Neuronal stem cell (in vitro differentiated cells): ENCODE measurements at regions not wholly inside any gene's neighbourhood (a gene's known extent, or its start where the extent isn't known, plus 50 kb on each side); places are given as distances from the start of the nearest gene placed in this dataset.
"Not testable (repeated sequence)": the region's sequence is repeated elsewhere in the genome, so short reads cannot be mapped to it uniquely, and the experiment has no call there.

ENCODE experiments used
- DNase-seq: peaks from one replicate; pipeline ENCODE4 v3.0.0-alpha.2; 2013; ENCODE audit warnings: low spot score
- H2AFZ ChIP-seq: one replicate; pipeline ENCODE4 v1.6.1; 2013; ENCODE audit warnings: mild to moderate bottlenecking, low read length, inconsistent platforms
- H2AK5ac ChIP-seq: 2 replicates; pipeline ENCODE4 v1.6.1; 2013; ENCODE audit warnings: low read depth, mild to moderate bottlenecking, inconsistent platforms, low read length, moderate library complexity, mixed read lengths
- H2BK120ac ChIP-seq: 2 replicates; pipeline ENCODE4 v1.6.1; 2013; ENCODE audit warnings: low read depth, mild to moderate bottlenecking, inconsistent platforms, low read length, moderate library complexity, mixed read lengths
- H2BK12ac ChIP-seq: one replicate; pipeline ENCODE4 v1.6.1; 2013; ENCODE audit warnings: low read length, inconsistent platforms
- H2BK15ac ChIP-seq: 2 replicates; pipeline ENCODE4 v1.6.1; 2013; ENCODE audit warnings: mild to moderate bottlenecking, low read length, inconsistent platforms, mixed read lengths
- H2BK5ac ChIP-seq: one replicate; pipeline ENCODE4 v1.6.1; 2013; ENCODE audit warnings: inconsistent platforms, mild to moderate bottlenecking, low read length, moderate library complexity
- H3K14ac ChIP-seq: one replicate; pipeline ENCODE4 v1.6.1; 2013; ENCODE audit warnings: low read length, inconsistent platforms
- H3K18ac ChIP-seq: 2 replicates; pipeline ENCODE4 v1.6.1; 2013; ENCODE audit warnings: low read length, inconsistent platforms
- H3K23ac ChIP-seq: 2 replicates; pipeline ENCODE4 v1.6.1; 2013; ENCODE audit warnings: low read depth, mild to moderate bottlenecking, mixed read lengths, low read length, inconsistent platforms; ENCODE audit not compliant: poor library complexity
- H3K27ac ChIP-seq: replicated peaks from 3 replicates; pipeline ENCODE4 v1.5.1; 2013; ENCODE audit warnings: low read length, inconsistent platforms
- H3K27me3 ChIP-seq, 3 experiments: 2 replicates each; pipeline ENCODE4 v1.6.1; 2013; ENCODE audit warnings: low read length in 3 of 3, mild to moderate bottlenecking in 2 of 3, inconsistent platforms in 1 of 3, low read depth in 1 of 3, mixed read lengths in 1 of 3, moderate library complexity in 1 of 3; ENCODE audit not compliant: control insufficient read depth in 3 of 3, insufficient read depth in 3 of 3
- H3K36me3 ChIP-seq, 2 donors: replicated peaks in 1 of 2; 2 replicates each; pipeline ENCODE4 v1.6.1; 2013; ENCODE audit warnings: low read length in 2 of 2; ENCODE audit not compliant: control insufficient read depth in 2 of 2, insufficient read depth in 2 of 2
- H3K4ac ChIP-seq: 2 replicates; pipeline ENCODE4 v1.6.1; 2013; ENCODE audit warnings: inconsistent platforms, mild to moderate bottlenecking, low read length, moderate library complexity
- H3K4me1 ChIP-seq, 2 donors: 1 replicate in 1 of 2; 2 replicates in 1 of 2; pipeline ENCODE4 v1.6.1; 2013; ENCODE audit warnings: low read length in 2 of 2, low read depth in 1 of 2; ENCODE audit not compliant: control insufficient read depth in 2 of 2, insufficient read depth in 1 of 2
- H3K4me2 ChIP-seq: one replicate; pipeline ENCODE4 v1.6.1; 2013; ENCODE audit warnings: mild to moderate bottlenecking, low read length, inconsistent platforms; ENCODE audit not compliant: insufficient read depth, poor library complexity, severe bottlenecking
- H3K4me3 ChIP-seq, 2 donors: 2 replicates each; pipeline ENCODE4 v1.5.1; 2013; ENCODE audit warnings: low read length in 2 of 2, mild to moderate bottlenecking in 2 of 2, inconsistent platforms in 1 of 2, moderate library complexity in 1 of 2
- H3K79me1 ChIP-seq: one replicate; pipeline ENCODE4 v1.6.1; 2013; ENCODE audit warnings: low read depth, mild to moderate bottlenecking, inconsistent platforms, low read length, moderate library complexity
- H3K9ac ChIP-seq: one replicate; pipeline ENCODE4 v1.6.1; 2013; ENCODE audit warnings: mild to moderate bottlenecking, low read depth, low read length, inconsistent platforms; ENCODE audit not compliant: poor library complexity
- H3K9me3 ChIP-seq, 2 donors: replicated peaks in 1 of 2; 2 replicates each; pipeline versions ENCODE3 to v1.6.1; 2013; ENCODE audit warnings: low read length in 2 of 2, mild to moderate bottlenecking in 2 of 2, inconsistent platforms in 1 of 2, low read depth in 1 of 2, mixed read lengths in 1 of 2, moderate library complexity in 1 of 2; ENCODE audit not compliant: control insufficient read depth in 2 of 2, insufficient read depth in 1 of 2
- H4K8ac ChIP-seq: one replicate; pipeline ENCODE4 v1.6.1; 2013; ENCODE audit warnings: low read depth, mild to moderate bottlenecking, inconsistent platforms, low read length, moderate library complexity
- H4K91ac ChIP-seq: one replicate; pipeline ENCODE4 v1.6.1; 2013; ENCODE audit warnings: low read length, low read depth, mild to moderate bottlenecking, inconsistent platforms; ENCODE audit not compliant: poor library complexity
- WGBS, 2 donors: extraction: QIAGEN DNeasy Blood & Tissue Kit; methylation state at CpG; one replicate each; pipeline ENCODE4 v1.1.7; 2013; ENCODE audit warnings: missing lambda C conversion rate in 2 of 2, mixed read lengths in 1 of 2; ENCODE audit not compliant: insufficient read length in 2 of 2, insufficient replicate concordance in 1 of 2; ENCODE audit errors: extremely low coverage in 2 of 2; 5-methylcytosine and 5-hydroxymethylcytosine counted together

DNA sequence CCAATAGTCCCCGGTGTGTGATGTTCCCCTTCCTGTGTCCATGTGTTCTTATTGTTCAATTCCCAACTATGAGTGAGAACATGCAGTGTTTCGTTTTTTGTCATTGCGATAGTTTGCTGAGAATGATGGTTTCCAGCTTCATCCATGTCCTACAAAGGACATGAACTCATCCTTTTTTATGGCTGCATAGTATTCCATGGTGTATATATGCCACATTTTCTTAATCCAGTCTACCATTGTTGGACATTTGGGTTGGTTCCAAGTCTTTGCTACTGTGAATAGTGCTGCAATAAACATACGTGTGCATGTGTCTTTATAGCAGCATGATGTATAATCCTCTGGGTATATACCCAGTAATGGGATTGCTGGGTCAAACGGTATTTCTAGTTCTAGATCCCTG, 109.6 kb upstream of the ANKRD28 start:
- H3K4me2 ChIP-seq, result not testable (repeated sequence)

DNA sequence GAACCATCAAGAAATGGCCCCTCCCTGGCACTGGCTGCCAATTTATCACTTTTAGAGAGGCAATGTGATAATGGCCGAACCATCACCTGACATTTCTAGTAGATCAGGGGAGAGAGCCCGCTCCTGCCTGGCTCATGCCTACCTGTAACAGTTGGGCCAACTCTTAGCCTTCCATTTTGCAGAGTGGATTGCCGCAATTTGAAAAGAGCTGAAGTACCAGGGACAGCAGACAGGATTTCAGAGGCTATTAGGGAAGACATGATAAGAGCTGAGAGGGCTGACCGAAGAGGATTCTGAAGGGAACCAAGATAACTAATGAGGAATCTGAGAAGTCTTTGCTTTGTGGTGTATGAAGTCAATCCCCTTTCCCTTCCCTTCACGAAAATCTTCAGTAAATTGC, 121.2 kb upstream of the ANKRD28 start:
- Histone ChIP-seq H4K8ac (no peak overlapping the region), H2BK15ac (no peak overlapping the region), H3K14ac (no peak overlapping the region), H3K9ac (no peak overlapping the region), H3K4ac (no peak overlapping the region), H3K9me3 (peaks cover 0 to 2% of the 10 kb centered on the region in 2 donors), H3K79me1 (no peaks in the 10 kb centered on the region), H3K23ac (no peak overlapping the region), H3K36me3 (no peaks in the 10 kb centered on the region), H2AFZ (no peak overlapping the region), H3K4me1 (no peaks in the 10 kb centered on the region), H3K18ac (no peak overlapping the region), H2AK5ac (no peak overlapping the region), H3K4me3 (no peak overlapping the region), H2BK12ac (no peak overlapping the region), H2BK120ac (no peak overlapping the region), H3K4me2 (no peak overlapping the region), H3K27me3 (peaks cover 0 to 4% (median 0%) of the 10 kb centered on the region in 3 experiments), H4K91ac (no peak overlapping the region), H2BK5ac (no peak overlapping the region), H3K27ac (no peak overlapping the region)
- DNase-seq, result no peak
- no CpG with 5 or more reads among the region's 5 CpGs for WGBS, 2 donors

More for the DNA sequence above, 109.6 kb upstream of the ANKRD28 start:
- WGBS, 2 donors, result no CpG with 5 or more reads among the region's 5 CpGs
- H3K4ac ChIP-seq, H4K8ac ChIP-seq, H2BK12ac ChIP-seq, H3K14ac ChIP-seq, H3K23ac ChIP-seq, DNase-seq, H3K9ac ChIP-seq, H3K4me1 ChIP-seq, H2BK5ac ChIP-seq, H3K27ac ChIP-seq, H2AK5ac ChIP-seq, H3K36me3 ChIP-seq, H3K18ac ChIP-seq, H3K4me3 ChIP-seq, H2AFZ ChIP-seq, H3K9me3 ChIP-seq, H2BK15ac ChIP-seq, H4K91ac ChIP-seq, H3K27me3 ChIP-seq, H2BK120ac ChIP-seq, H3K79me1 ChIP-seq: not testable (repeated sequence)

DNA sequence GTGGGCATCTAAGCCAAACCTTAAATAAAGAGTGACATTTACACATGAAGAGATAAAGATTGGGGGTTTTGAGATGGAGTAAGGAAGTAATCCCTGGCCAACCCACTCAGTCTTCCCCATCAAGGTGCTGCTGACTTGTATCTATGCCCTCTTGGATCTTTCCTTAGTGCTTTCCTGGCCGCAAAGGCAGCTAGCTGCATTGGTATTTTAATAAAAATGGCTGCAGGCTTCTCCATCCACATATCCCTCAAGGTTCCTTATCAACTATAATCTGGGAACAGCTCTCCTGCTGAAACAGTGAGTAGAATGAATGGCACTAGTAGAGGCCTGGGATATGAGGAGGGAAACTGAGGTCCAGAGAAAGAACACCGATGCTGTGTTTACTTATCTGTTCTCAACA, 122.2 kb upstream of the ANKRD28 start:
- no peak overlapping the region for H3K4me3 ChIP-seq
- no peaks in the 10 kb centered on the region for H3K36me3 ChIP-seq
- DNase-seq, result no peak
- no peak overlapping the region for H4K91ac ChIP-seq
- H3K4ac ChIP-seq, result no peak overlapping the region
- H2BK15ac ChIP-seq, result no peak overlapping the region
- no peak overlapping the region for H2BK5ac ChIP-seq
- no peak overlapping the region for H3K14ac ChIP-seq
- H3K4me1 ChIP-seq, result no peaks in the 10 kb centered on the region
- no peaks in the 10 kb centered on the region for H3K9me3 ChIP-seq
- no peak overlapping the region for H2AK5ac ChIP-seq
- no peak overlapping the region for H2AFZ ChIP-seq
- H2BK12ac ChIP-seq, result no peak overlapping the region
- H4K8ac ChIP-seq, result no peak overlapping the region
- peaks cover 0 to 4% (median 0%) of the 10 kb centered on the region in 3 experiments for H3K27me3 ChIP-seq
- no peak overlapping the region for H3K18ac ChIP-seq
- no peak overlapping the region for H3K9ac ChIP-seq
- no peaks in the 10 kb centered on the region for H3K79me1 ChIP-seq
- no peak overlapping the region for H2BK120ac ChIP-seq
- WGBS, 2 donors, result no CpG with 5 or more reads among the region's 2 CpGs
- no peak overlapping the region for H3K27ac ChIP-seq
- H3K23ac ChIP-seq, result no peak overlapping the region
- no peak overlapping the region for H3K4me2 ChIP-seq

DNA sequence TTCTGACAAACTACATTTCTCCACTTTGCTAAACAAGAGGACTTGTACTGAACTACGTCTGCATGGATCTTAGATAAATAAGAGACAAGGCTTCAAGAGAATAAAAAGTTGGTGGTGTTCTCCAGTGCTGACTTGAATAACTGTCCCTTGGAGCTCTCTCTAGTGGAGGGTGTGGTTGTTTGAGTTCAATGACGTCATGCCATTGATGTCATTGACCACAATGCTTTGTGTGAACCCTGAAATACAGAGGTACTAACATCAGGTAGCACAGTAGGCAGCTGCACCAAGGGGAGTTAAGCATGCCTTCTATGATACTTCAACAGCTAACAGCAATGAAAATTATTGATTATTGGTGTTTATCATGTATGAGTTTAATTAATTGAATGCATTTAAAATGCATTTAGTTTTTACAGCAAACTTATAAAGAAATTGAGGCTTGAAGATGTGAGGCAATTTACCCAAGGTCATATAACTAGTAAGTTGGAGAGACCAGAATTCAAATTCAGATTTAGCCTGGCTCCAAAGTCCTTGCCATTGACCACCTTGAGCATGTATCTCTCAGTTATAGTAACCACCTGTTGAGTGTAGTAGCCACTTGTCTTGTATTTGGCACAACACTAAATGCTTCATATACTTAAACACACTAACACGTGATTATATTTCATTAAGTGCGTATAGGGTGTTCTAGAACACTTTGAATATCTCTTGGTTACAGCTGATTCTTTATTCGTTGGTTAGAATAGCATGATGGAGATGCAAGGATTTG, 126.0 kb upstream of the ANKRD28 start:
- Histone ChIP-seq H3K27me3 (peaks cover 0 to 4% (median 0%) of the 10 kb centered on the region in 3 experiments), H3K4me1 (no peaks in the 10 kb centered on the region), H3K9ac (no peak overlapping the region), H2BK12ac (no peak overlapping the region), H4K91ac (no peak overlapping the region), H2BK120ac (no peak overlapping the region), H3K14ac (no peak overlapping the region), H3K23ac (no peak overlapping the region), H3K4me2 (no peak overlapping the region), H3K9me3 (peaks cover 0 to 2% of the 10 kb centered on the region in 2 donors), H2BK5ac (no peak overlapping the region), H3K27ac (no peak overlapping the region), H3K4ac (no peak overlapping the region), H2AFZ (no peak overlapping the region), H2AK5ac (no peak overlapping the region), H3K36me3 (peaks cover 0 to 1% of the 10 kb centered on the region in 2 donors), H3K4me3 (no peak overlapping the region), H4K8ac (no peak overlapping the region), H3K18ac (no peak overlapping the region), H3K79me1 (no peaks in the 10 kb centered on the region), H2BK15ac (no peak overlapping the region)
- no peak for DNase-seq
- no CpG with 5 or more reads among the region's 5 CpGs for WGBS, 2 donors
